OCI-LY7 (cell line): ENCODE measurements at regions not wholly inside any gene's neighbourhood (a gene's known extent, or its start where the extent isn't known, plus 50 kb on each side); places are given as distances from the start of the nearest gene placed in this dataset.

Source experiments
- EZH2phosphoT487 ChIP-seq: fragments of 200-600 bp; sonication (generic); IDR thresholded peaks from 2 replicates; pipeline ENCODE4 v1.6.1; 2018; ENCODE audit warnings: low read depth, borderline replicate concordance, mild to moderate bottlenecking, mixed run types, antibody characterized with exemption, low read length, moderate library complexity, mixed read lengths
- TF ChIP-seq, protein P1 (sequence below): fragments of 200-600 bp; sonication (generic); conservative IDR thresholded peaks from 2 replicates; pipeline ENCODE4 v1.5.1; 2014; ENCODE audit warnings: mild to moderate bottlenecking, antibody characterized with exemption, low read length, moderate library complexity, mixed read lengths

DNA sequence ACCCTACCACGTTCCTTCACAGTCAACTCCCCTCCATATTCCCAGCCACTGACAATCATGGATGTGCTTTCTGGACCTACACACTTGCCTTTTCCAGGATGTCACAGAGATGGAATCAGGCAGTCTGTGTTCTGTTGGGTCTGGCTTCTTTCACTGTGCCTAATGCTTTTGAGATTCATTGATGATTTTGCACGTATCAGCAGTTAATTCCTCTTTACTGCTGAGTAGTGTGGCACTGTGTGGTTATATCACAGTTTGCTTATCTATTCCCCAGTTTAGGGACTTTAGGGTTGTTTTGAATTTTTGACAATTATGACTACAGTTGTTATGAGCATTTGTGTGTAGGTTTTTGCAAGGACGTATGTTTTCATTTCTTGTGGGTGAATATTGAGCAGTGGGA is 191.7 kb downstream of the ACKR3 start:
- TF ChIP-seq, protein P1, sequence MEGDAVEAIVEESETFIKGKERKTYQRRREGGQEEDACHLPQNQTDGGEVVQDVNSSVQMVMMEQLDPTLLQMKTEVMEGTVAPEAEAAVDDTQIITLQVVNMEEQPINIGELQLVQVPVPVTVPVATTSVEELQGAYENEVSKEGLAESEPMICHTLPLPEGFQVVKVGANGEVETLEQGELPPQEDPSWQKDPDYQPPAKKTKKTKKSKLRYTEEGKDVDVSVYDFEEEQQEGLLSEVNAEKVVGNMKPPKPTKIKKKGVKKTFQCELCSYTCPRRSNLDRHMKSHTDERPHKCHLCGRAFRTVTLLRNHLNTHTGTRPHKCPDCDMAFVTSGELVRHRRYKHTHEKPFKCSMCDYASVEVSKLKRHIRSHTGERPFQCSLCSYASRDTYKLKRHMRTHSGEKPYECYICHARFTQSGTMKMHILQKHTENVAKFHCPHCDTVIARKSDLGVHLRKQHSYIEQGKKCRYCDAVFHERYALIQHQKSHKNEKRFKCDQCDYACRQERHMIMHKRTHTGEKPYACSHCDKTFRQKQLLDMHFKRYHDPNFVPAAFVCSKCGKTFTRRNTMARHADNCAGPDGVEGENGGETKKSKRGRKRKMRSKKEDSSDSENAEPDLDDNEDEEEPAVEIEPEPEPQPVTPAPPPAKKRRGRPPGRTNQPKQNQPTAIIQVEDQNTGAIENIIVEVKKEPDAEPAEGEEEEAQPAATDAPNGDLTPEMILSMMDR, result no peak
- no peak for TF ChIP-seq EZH2phosphoT487
